ENCODE measurements at regions not wholly inside any gene's neighbourhood (a gene's known extent, or its start where the extent isn't known, plus 50 kb on each side); places are given as distances from the start of the nearest gene placed in this dataset.

DNA sequence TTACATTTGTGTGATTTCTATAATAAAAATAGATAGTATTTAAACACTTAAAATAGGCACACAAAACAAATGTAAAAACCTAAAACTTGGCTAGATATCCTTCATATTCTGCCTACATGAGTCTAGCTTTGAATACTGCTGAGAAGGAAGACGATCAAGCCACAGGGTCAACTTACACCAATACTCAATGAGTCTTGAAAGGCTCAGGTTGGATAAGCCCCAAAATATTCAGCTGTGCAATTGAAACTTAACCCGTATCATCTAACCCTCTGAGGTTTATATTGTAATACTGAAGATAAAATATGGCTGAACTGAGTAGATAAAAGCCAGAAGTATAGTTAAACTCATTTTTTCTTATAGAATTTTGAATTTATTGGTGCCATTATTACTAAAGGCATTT lies 313.0 kb upstream of the NRXN1 start:
- TF ChIP-seq CTCF (IDR thresholded peaks at IDR 0.05; ENCODE audit: insufficient read depth, low read length, poor library complexity, severe bottlenecking): no peak
- TF ChIP-seq EZH2phosphoT487 (conservative IDR thresholded peaks at IDR 0.05; ENCODE audit: low read length): no peak

Data from SU-DHL-6 (cell line).